GM18867 (cell line): ENCODE measurements at regions not wholly inside any gene's neighbourhood (a gene's known extent, or its start where the extent isn't known, plus 50 kb on each side); places are given as distances from the start of the nearest gene placed in this dataset.

Source experiments
- ATAC-seq: cut with Tn5 transposase; IDR thresholded peaks from one replicate; pipeline ENCODE4 v1.9.1; 2021; ENCODE audit warnings: mild to moderate bottlenecking, moderate library complexity; ENCODE audit not compliant: unreplicated experiment

DNA sequence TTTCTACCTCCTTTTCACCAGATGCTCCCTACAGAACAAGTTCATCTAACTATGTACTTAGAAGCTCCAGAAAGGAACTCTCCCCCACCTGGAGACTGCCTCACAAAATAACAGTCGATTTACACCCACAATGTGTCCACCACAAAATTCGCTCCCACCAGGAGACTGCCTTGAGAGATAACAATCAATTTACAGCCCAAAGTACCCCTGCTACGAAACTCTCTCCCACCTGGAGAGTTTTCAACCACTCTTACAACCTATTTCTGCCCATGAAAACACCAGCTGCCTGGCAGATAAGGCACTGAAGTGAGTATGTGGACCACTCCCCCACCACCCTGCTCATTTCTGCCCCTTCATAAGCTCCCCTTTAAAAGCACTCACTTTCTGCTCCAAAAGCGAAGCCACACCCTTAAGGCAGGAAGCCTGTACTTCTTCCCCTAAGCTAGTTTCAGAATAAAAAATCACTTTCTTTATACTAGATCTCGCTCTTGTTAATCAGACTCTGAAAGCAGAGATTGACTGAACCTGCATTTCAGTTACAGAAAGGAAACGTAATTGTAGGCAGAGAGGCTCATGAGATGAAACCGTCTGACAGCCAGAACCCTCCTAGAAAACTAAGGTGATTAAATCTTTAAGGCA is 94.4 kb upstream of the RBBP8 start:
- peak; percentile 85 for ATAC-seq

DNA sequence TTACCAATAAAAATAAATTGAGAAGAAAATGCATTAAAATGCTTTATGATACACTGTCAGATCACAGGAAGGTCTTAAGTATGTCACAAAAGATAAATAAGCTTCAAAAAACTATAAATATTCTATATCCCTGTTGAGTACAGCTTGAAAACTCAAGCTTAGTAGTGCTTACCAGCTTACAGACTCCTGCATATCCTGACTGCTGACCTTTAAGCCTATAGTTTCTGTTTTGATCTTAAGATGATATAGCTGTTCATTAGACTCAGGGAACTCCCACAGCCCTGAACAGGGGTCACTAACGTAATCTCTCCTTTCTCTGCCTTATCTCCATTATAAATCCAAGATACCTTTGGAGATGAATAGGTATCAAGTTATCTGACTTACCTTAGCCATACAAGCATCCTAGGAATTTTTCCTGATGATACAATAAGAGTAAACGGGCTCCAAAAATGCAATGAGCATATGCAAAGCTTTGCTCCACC is 93.7 kb upstream of the RBBP8 start:
- no peak for ATAC-seq

DNA sequence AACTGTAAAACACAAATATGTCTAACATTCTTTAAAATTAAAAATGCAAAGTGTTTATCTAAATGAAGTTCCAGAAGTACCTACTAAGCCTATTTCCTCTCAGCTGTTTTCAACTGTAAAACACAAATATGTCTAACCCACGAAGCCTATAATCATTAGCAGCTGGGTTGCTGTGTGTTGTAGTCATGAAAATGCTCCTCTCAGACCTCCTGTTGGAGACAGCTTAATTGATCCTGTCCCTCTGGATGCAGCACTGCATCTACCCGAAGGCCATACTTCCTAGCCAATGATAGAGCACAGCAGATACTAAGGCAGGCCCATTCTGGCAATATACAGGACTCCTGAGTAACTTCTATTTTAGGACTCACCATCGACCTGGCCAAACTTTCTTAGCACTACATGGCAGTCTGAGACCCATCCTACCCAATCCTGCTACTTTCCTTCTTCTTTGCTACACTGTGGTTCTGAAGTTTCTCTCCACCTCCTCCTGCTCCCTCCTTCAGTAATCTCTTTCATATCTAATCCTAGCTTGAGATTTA is 92.5 kb upstream of the RBBP8 start:
- ATAC-seq = no peak

DNA sequence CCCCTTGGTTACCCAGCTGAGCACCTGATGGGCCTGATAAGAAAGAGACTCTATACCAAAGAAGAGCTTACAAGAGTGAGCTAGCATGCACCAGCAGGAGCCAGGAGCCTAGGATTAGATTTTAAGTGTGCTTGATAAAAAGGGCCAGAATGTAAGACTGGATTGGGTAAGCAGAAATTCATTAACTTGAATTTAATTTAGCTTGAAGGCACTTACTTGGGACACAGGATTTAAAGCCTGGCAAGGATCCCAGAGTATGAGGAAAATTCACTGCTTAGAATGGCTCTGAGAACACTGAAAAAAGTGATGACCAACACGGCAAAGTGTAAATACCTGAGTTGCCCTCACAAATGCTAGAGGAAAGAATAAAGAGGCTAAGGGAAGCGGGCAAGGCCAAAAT is 91.3 kb upstream of the RBBP8 start:
- no peak for ATAC-seq

DNA sequence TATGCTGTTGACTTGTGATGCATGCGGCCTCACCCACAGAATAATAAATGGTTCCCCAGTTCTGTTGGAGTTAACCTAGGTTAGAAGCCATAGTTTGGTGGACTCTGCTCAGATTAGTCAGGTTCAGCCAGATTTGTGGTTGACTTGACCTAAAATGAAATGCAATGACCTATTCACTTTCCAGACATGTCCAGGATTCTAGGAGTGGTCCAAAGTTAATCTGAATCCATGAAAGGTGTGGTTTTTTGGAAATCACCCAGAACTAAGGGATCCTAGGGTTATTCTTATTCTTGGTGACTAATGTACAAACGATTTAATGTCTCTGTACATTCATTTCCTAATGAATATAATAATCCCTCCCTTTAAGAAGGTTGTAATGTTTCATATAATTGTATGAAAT is 88.9 kb upstream of the RBBP8 start:
- no peak for ATAC-seq

DNA sequence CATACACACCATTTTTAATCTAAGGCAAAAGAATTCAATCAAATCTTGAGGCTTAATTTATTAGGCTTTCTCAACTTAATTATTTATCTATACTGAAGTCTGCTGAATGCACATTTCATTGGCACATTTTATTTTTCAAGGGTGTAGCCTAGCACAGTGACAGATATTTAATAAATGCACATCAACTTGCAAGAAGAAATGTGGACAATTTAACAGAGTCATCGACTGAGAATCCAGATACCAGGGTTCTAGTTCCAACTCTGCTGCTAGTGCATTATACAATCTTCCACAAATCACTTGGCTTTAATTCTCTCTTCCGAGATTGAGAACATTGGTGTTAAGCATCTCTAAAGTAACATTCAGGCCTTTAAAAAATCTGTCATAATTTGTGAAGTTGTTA is 88.5 kb upstream of the RBBP8 start:
- no peak for ATAC-seq

DNA sequence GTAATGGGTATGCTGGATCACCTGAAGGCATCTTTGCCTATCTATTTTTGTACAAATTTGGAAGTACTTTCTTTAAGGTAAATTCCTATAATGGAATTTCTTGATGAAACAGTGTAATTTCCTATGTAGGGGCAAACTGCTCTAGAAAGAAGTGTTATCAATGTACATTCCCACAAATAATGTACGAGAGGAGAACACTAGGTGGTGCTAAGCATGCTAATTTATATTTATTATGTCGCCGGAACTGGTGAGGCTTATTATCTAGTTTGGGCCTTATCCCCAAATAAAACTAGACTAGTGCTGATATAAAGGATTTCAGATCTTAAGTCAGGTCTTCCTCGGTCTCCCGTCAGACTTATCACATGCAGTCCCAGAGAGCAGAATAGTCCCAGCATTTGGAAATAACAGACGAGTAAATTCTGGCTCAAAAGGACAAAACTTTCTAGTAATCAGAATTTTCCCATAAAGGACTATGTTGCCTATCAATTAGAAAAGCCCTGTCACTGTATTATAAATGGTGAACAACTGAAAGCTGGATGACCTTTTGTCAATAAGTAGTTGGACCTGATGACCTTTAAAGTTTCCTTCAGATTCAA is 86.9 kb upstream of the RBBP8 start:
- ATAC-seq = no peak

DNA sequence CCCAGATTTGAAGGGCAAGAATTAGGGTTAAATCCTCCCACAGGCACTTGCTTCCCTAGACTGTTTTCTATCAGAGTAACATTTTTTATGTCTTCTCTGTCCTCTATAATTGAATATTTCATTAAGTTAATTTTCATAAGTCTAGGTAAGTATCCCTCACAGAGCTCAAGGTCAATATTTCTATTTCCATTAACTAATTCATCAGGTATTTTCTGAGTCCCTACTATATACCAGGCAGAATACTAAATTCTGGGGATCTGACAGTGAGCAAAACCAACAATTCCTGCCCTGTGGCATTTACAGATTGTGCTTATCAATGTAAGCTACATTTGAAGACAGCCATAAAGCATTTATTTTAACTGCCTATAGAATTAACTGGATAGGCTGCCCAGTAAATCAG is 86.4 kb upstream of the RBBP8 start:
- ATAC-seq = no peak

DNA sequence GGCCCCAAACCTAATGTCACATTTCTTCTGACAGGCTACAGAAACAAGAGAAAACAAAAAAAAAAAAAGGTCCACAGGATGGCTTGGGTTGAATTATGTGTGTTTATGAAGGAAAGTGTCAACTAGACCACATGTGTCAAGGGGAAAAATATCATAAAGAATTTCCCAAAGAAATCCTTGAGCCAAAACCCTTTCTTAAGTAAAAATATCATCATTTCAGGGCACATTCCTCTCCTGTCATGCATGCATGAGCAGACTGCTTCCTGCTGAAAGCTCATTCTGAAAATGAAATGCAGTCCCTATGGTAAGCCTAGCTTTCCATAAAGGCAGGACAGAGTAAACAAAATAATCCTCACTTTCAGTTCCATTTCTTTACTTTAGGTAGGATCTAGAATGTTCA is 85.7 kb upstream of the RBBP8 start:
- ATAC-seq = no peak

DNA sequence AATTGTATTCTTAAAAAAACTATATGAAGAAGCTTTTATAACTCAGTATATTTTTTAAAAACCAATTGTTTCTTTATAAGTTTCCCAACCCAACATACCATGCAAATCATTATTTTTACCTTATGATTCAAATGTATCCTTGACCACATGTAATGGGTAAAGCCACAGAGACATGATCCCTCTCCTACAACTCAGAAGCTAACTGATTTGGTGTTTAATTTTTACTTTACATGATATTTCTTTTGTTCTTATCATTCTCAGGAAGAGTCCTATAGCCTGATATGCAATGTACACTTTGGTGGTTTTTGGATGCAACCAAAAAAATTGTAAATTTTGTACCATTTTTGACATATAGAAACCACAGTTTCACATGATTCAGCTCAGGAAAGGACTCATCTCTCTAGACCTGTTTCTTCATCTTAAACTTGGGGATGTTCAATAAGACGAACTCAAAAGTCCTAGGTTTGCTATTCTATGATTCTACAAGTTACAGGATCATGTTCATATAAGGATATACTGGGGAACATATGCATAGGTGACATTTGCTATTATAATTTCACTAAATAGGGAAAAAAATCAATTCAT is 85.2 kb upstream of the RBBP8 start:
- ATAC-seq = no peak

DNA sequence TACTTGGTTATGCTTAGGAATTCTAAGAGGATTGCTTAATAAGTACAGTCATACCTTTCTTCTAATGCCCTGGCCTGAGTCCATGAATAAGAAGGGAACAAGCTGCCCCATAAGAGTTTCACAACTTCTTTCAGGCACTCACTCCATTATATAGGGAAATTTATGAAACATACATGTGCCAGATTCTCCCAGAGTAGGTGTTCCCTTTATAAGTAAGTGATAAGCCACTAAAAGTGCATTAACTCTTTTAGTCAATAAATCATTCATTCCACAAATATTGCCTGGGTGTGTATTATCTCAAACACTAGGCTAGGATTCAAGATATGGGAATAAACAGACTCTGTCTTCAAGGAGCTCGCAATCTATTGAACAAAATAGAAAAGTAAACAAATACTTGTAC is 84.5 kb upstream of the RBBP8 start:
- ATAC-seq = no peak

DNA sequence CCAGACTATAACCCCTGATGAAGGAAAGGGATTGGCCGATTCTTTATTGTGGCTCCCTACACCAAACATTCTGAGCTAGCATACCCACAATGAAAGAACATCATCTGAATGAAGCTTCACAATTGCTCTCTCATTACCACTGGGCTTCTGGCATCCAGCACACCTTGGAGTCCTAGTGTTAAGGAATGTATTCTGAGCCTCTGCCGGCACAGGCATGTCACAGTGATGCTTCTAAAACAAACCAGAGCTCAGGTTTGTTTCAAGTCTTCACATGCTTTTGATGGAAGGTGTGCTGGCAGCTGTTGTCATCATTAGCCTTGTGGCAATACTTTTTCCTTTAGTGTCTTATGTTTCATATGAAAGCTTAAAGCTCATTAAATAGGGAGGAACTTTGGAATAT is 76.3 kb upstream of the RBBP8 start:
- ATAC-seq = no peak

DNA sequence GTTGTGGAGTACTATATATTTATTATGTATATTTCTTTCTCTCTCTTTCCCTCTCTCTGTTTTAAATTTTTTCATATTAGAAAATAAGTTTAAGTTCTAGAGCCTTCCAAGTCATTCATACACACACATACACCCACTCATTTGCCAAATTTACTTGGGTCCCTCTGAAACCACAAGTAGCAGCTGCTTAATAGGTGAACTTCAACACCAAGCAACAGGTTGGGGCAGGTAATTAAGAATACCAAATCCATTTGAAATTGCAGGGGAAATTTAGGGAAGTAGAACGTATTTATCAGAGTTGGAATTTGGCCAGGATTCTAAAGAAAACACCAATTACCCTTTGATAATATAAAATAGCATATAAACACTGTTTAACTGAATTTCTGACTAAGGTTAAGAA is 75.0 kb upstream of the RBBP8 start:
- ATAC-seq = no peak

DNA sequence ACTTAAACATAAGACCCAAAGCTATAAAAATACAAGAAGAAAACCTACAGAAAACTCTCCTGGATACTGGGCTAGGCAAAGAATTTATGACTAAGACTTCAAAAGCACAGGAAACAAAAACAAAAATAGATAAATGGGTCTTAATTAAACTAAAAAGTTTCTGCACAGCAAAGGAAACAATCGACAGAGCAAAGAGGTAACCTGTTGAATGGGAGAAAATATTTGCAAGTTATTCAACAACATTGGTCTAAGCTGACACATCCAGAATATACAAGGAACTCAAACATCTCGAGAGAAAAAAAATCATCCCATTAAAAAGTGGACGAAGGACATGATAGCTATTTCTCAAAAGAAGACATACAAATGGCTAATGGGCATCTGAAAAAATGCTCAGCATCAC is 72.3 kb upstream of the RBBP8 start:
- no peak for ATAC-seq

DNA sequence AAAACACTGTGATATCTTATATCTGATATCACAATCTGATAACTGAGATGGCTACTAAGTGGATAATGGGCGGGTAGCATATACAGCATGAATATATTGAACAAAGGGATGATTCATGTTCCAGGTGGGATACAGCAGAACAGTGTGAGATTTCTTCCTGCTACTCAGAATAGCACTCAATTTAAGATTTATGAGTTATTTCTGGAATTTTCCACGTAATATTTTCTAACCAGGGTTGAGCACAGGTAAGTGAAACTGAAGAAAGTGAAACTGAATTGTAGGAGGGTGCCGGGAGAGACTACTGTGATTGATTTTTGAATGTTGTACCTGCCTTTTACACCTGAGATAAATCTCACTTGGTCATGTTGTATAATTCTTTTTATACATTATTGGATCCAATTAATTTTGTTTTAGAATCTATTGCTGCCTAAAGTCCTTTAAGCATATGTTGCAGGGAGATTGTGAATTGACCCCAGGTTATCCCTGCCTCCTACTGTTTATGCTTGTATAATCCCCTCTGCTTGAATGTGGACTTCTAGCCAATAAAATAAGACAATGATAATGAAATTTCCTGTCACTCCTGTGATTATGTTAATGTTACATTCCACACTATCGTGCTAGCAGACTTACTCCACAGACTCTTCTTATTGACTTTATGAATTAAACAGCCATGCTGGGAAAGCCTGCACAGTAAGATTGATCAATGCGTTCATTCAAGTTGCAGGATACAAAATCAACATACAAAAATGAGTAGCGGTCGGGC is 67.6 kb upstream of the RBBP8 start:
- no peak for ATAC-seq

DNA sequence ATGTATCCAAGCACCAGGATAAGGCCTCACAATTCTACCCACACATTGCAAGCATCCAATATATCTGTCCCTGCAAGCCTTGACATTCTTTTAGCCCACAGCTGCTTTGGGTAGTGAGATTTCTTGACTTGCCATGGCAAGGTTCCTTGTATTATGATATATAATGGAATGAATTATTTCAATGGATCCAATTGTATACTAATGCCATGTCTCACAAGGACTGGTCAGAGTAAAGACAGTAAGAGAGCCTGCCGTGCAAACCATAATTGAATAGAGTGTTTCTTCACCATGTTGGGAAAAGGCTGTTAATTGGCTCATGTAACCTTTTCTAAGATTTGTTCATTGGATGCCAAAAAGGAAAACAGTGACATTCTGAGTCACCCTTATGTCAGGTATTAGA is 64.3 kb upstream of the RBBP8 start:
- ATAC-seq = no peak

DNA sequence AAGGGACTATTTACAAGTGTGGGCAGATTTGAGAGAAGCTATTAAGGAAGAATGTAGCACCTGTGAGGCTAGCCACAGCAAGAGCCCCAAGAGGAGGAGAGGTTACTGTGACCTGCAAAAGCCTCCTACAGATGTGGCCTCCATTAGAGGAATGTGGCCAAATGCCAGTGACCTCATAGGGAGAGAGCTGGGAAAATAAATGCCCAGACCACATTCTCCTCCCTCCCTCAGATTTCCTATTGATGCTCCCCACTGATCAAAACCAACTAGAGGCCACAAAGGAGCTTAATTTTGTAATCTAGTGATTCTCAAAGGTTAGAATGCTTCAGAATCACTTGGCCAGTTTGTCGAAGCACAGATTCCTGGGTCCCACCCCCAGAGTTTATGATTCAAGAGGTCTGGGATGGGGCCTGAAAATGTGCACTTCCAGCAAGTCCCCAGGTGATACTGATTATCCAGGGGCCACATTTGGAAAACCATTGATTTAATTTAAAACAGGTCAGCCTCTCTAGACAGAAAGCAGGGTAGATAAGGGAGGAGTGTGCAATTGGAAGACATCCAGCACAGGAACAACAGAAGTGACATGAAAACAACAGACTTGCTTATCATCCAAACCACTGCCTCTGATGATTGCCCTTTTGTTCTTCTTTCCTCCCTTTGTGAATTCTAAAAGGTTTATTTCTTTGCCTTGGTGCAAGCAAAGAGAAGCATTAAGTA is 61.2 kb upstream of the RBBP8 start:
- ATAC-seq = no peak

DNA sequence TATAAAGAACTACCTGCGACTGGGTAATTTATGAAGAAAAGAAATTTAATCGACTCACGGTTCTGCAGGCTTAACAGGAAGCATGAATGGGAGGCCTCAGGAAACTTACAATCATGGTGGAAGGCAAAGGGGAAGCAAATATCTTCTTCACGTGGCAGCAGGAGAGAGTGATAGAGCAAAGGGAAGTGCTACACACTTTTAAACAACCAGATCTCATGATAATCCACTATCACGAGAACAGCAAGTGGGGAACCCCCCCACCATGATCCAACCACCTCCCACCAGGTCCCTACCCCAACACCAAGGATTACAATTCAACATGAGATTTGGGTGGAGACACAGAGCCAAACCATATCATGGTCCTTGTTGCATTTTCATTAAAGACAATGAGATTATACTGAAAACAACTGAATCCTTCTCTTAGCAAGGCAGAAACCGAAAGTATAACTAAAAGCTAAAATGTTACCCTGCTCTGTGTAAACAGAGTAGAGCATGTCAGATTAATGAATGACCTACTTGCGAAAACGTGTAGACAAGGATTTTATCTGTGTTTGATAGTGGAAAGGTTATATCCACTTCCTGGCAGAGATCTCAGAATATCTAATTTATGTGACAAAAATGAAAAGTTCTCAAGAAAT is 60.1 kb upstream of the RBBP8 start:
- peak; percentile 82 for ATAC-seq

DNA sequence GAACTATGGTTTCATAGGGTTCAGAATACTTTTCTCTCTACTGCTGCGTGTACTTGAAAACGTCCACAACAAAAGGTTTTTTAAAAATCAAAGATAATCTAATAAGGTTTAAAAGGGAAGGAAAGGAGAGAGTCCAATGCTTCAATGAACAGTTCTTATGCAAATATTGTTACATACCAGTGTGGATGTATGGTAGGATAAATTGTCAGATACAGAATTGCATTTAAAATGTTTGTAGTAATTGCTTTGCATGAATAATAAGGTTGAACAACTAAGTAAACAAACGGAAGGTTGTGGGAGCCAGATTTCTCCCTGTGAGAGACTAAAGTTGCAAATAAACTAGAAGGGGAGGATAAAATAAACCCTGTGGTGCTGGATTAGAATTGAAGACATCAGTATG is 53.8 kb upstream of the RBBP8 start:
- no peak for ATAC-seq

DNA sequence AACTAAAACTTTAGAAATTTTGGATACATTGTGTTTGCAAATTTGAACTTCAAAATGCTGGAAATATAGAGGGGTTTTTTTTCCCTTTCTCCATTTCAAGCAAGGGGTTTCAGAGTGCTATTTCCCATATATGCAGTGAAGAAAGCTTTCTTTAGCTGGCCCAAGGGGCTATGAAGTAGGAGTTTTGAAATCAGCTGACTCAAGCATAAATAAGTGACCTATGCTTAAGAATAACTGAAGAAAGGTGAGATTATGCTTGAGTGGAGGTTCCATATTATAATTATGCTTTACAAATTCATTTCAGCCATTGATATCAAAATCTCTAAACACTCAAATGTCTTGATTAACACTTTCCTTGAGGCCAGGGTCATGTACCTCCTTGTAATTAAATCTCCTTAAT is 51.0 kb upstream of the RBBP8 start:
- ATAC-seq = no peak

DNA sequence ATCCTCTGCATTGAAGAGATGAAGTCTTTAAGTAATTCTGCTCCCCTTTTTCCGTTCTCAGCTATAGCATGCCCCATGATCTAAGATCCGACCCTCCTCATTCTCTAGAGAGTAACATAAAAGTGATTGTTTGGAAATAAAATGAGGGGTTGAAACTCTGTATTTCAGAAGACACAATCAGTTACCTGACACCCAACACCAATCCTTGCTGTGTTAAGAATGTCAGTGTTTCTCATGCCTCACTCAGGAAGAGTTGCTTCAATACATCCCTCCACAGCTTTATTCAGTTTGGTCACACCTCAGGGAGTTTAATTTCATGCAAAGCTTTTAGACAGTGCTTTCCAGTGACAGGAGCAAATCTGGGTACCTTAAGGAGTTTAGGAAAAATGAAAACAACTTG is 49.9 kb upstream of the RBBP8 start:
- ATAC-seq = no peak
